Panc1 (cell line): ENCODE measurements at regions not wholly inside any gene's neighbourhood (a gene's known extent, or its start where the extent isn't known, plus 50 kb on each side); places are given as distances from the start of the nearest gene placed in this dataset.

Experiments
- ATAC-seq: fragments of 200-7000 bp; cut with Tn5 transposase; 2 replicates; pipeline ENCODE4 v1.9.1; 2020; ENCODE audit warnings: mild to moderate bottlenecking, moderate library complexity
- BruUV-seq: library from RNA; stranded (reverse); fragments of 400-500 nt; replicated peaks from 2 replicates; lab custom pipeline; 2021; lab: Mats Ljungman, UMichigan
- CTCF ChIA-PET: fragments of 300-600 bp; sonication (Branson Sonifier 250); formaldehyde crosslinking; loops from one replicate; lab custom pipeline; 2022; ENCODE audit warnings: antibody characterized with exemption; lab: Charles Lee
- POLR2A ChIA-PET: fragments of 300-600 bp; sonication (Branson Sonifier 250); formaldehyde crosslinking; loops from one replicate; lab custom pipeline; 2022; ENCODE audit warnings: antibody characterized with exemption; lab: Charles Lee
- DNase-seq: peaks from one replicate; pipeline ENCODE4 v3.0.0-alpha.2; 2010; ENCODE audit warnings: low read depth, low spot score
- H3K27ac ChIP-seq: 2 replicates; pipeline ENCODE4 v1.5.1; 2011; ENCODE audit warnings: mild to moderate bottlenecking, low read length, inconsistent platforms
- H3K27me3 ChIP-seq: fragments of 200-500 bp; sonication (Bioruptor generic); 2 replicates; pipeline ENCODE4 v1.6.0; 2014; ENCODE audit warnings: low read length, inconsistent platforms; ENCODE audit not compliant: control insufficient read depth, insufficient read depth
- H3K36me3 ChIP-seq: fragments of 200-500 bp; sonication (Bioruptor generic); 2 replicates; pipeline ENCODE4 v1.5.1; 2014; ENCODE audit warnings: inconsistent platforms, mild to moderate bottlenecking, low read length, moderate library complexity; ENCODE audit not compliant: control insufficient read depth, insufficient read depth
- H3K4me1 ChIP-seq: 2 replicates; pipeline ENCODE4 v1.5.1; 2011; ENCODE audit warnings: inconsistent platforms, mild to moderate bottlenecking, low read length, moderate library complexity; ENCODE audit not compliant: control insufficient read depth, insufficient read depth
- H3K4me3 ChIP-seq, 2 experiments: 2 replicates each; pipeline ENCODE4 v1.5.1; 2011 to 2012; ENCODE audit warnings: low read depth in 2 of 2, low read length in 2 of 2, mild to moderate bottlenecking in 2 of 2, inconsistent platforms in 1 of 2, moderate library complexity in 1 of 2
- H3K9me3 ChIP-seq: fragments of 200-500 bp; sonication (Bioruptor generic); 2 replicates; pipeline ENCODE4 v1.5.1; 2014; ENCODE audit warnings: low read depth, mild to moderate bottlenecking, inconsistent platforms, low read length, moderate library complexity; ENCODE audit not compliant: control insufficient read depth, insufficient read depth
- POLR2AphosphoS5 ChIP-seq: IDR thresholded peaks from 2 replicates; pipeline ENCODE4 v1.6.1; 2012; ENCODE audit warnings: mild to moderate bottlenecking, low read depth, low read length, moderate library complexity
- SIN3A ChIP-seq: IDR thresholded peaks from 2 replicates; pipeline ENCODE4 v1.6.1; 2012; ENCODE audit warnings: low read depth, mild to moderate bottlenecking, low read length, moderate library complexity, borderline replicate concordance; ENCODE audit not compliant: insufficient read depth
- TCF7L2 ChIP-seq: IDR thresholded peaks from 2 replicates; pipeline ENCODE4 v1.6.1; 2011; ENCODE audit warnings: mild to moderate bottlenecking, low read depth, low read length, inconsistent platforms
- in situ Hi-C: cut with HindIII; loops from 2 replicates; pipeline ENCODE4 v1.10.0; 2016; ENCODE audit warnings: low sequenced_read_pairs, low pct_unique_long_range_greater_than_20kb
- intact Hi-C: fragments of 100-400 bp; cut with micrococcal nuclease; formaldehyde crosslinking; loops from one replicate; pipeline ENCODE4 v1.10.0; 2022; ENCODE audit not compliant: unreplicated experiment
- TF ChIP-seq, protein P1 (sequence below): fragments of 450-650 bp; IDR thresholded peaks from 2 replicates; pipeline ENCODE4 v1.5.1; 2017; ENCODE audit warnings: mild to moderate bottlenecking
- TF ChIP-seq, protein P2 (sequence below), 2 experiments: IDR thresholded peaks; 2 replicates each; pipeline ENCODE4 v1.6.1; 2011 to 2012; ENCODE audit warnings: low read depth in 2 of 2, control low read depth in 1 of 2, low read length in 1 of 2, mild to moderate bottlenecking in 1 of 2, moderate library complexity in 1 of 2; ENCODE audit not compliant: insufficient read depth in 1 of 2

DNA sequence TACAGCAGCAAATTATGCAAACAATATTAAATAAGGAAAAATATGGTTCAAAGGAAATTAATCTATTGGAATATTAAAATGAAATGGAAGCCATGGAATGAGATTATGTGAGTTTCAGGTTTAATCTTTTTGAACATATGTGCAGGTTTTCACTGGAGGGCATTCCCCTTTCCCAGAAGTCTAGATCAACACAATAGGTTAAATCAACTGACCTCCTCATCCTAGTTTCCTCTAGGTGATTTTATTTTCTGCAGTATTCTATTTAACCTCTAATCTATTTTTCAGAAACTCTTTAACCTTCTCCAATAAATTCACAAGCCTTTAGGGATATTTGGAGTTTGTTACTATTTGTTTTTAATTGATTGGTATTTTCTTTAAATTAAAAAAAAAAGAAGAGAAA lies 2657.6 kb upstream of the PCDH20 start:
- ChIA-PET POLR2A (no interaction called here), CTCF (no interaction called here)
- no peak overlapping the region for H3K4me3 ChIP-seq
- no peak for ATAC-seq
- no peaks in the 10 kb centered on the region for H3K4me1 ChIP-seq
- no peak for DNase-seq
- TF ChIP-seq, protein P1, sequence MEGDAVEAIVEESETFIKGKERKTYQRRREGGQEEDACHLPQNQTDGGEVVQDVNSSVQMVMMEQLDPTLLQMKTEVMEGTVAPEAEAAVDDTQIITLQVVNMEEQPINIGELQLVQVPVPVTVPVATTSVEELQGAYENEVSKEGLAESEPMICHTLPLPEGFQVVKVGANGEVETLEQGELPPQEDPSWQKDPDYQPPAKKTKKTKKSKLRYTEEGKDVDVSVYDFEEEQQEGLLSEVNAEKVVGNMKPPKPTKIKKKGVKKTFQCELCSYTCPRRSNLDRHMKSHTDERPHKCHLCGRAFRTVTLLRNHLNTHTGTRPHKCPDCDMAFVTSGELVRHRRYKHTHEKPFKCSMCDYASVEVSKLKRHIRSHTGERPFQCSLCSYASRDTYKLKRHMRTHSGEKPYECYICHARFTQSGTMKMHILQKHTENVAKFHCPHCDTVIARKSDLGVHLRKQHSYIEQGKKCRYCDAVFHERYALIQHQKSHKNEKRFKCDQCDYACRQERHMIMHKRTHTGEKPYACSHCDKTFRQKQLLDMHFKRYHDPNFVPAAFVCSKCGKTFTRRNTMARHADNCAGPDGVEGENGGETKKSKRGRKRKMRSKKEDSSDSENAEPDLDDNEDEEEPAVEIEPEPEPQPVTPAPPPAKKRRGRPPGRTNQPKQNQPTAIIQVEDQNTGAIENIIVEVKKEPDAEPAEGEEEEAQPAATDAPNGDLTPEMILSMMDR = no peak
- TF ChIP-seq, protein P2, sequence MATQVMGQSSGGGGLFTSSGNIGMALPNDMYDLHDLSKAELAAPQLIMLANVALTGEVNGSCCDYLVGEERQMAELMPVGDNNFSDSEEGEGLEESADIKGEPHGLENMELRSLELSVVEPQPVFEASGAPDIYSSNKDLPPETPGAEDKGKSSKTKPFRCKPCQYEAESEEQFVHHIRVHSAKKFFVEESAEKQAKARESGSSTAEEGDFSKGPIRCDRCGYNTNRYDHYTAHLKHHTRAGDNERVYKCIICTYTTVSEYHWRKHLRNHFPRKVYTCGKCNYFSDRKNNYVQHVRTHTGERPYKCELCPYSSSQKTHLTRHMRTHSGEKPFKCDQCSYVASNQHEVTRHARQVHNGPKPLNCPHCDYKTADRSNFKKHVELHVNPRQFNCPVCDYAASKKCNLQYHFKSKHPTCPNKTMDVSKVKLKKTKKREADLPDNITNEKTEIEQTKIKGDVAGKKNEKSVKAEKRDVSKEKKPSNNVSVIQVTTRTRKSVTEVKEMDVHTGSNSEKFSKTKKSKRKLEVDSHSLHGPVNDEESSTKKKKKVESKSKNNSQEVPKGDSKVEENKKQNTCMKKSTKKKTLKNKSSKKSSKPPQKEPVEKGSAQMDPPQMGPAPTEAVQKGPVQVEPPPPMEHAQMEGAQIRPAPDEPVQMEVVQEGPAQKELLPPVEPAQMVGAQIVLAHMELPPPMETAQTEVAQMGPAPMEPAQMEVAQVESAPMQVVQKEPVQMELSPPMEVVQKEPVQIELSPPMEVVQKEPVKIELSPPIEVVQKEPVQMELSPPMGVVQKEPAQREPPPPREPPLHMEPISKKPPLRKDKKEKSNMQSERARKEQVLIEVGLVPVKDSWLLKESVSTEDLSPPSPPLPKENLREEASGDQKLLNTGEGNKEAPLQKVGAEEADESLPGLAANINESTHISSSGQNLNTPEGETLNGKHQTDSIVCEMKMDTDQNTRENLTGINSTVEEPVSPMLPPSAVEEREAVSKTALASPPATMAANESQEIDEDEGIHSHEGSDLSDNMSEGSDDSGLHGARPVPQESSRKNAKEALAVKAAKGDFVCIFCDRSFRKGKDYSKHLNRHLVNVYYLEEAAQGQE (IDR thresholded peaks at IDR 0.05; ENCODE audit: insufficient read depth in 1 of 2, low read depth in 2 of 2, low read length in 1 of 2) = no peak
- TF ChIP-seq TCF7L2 (no peak), POLR2AphosphoS5 (no peak), SIN3A (no peak)
- no peaks in the 10 kb centered on the region for H3K9me3 ChIP-seq
- no peaks in the 10 kb centered on the region for H3K36me3 ChIP-seq
- intact Hi-C loops = no loop called here
- BruUV-seq = no TSS peak
- no peak overlapping the region for H3K27ac ChIP-seq
- H3K27me3 ChIP-seq = no peaks in the 10 kb centered on the region
- in situ Hi-C loops = no loop called here

DNA sequence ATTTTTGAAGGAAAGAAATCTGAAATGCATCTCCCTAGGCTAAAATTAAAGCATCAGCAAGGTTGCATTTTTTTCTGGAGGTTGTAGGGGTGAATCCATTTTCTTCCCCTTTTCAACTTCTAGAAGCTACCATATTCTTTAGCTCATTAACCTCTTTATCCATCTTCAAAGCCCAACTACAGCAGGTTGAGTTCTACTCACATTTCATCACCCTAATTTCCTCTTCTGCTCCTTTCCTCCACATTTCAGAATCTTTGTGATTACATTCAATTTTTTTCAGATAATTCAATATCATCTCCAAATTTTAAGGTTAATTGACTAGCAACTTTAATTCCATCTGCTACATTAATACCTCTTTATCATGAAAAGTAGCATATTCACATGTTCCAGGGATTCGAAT lies 2655.7 kb upstream of the PCDH20 start:
- H3K4me3 ChIP-seq = no peak overlapping the region
- CTCF ChIA-PET = no interaction called here
- DNase-seq = no peak

More for the DNA sequence above, 2655.7 kb upstream of the PCDH20 start:
- H3K9me3 ChIP-seq = no peaks in the 10 kb centered on the region
- no peak for ATAC-seq
- no TSS peak for BruUV-seq
- no peaks in the 10 kb centered on the region for H3K36me3 ChIP-seq
- POLR2A ChIA-PET = no interaction called here
- H3K4me1 ChIP-seq = no peaks in the 10 kb centered on the region
- H3K27ac ChIP-seq = no peak overlapping the region
- TF ChIP-seq POLR2AphosphoS5 (no peak), TCF7L2 (no peak), SIN3A (no peak)
- TF ChIP-seq, protein P2 (IDR thresholded peaks at IDR 0.05; ENCODE audit: insufficient read depth in 1 of 2, low read depth in 2 of 2, low read length in 1 of 2) = no peak
- TF ChIP-seq, protein P1 = no peak
- intact Hi-C loops (no loop called here), in situ Hi-C loops (no loop called here)
- H3K27me3 ChIP-seq = no peaks in the 10 kb centered on the region
